Breast epithelium (tissue), 3 donors: ENCODE measurements at regions not wholly inside any gene's neighbourhood (a gene's known extent, or its start where the extent isn't known, plus 50 kb on each side); places are given as distances from the start of the nearest gene placed in this dataset.

ENCODE experiments used
- POLR2A ChIP-seq: fragments of 450-650 bp; IDR thresholded peaks from one replicate; pipeline ENCODE4 v1.6.1; 2016; ENCODE audit warnings: antibody characterized with exemption, mild to moderate bottlenecking, moderate library complexity
- POLR2AphosphoS5 ChIP-seq, 3 donors: sonication (generic); formaldehyde crosslinking; IDR thresholded peaks; one replicate each; pipeline ENCODE4 v1.6.1; 2017; ENCODE audit warnings: antibody characterized with exemption in 3 of 3
- TF ChIP-seq, protein P1 (sequence below), 3 donors: fragments of 450-650 bp; IDR thresholded peaks; one replicate each; pipeline ENCODE4 v1.5.1; 2016 to 2017; ENCODE audit warnings: antibody characterized with exemption in 3 of 3, mild to moderate bottlenecking in 3 of 3, moderate library complexity in 3 of 3

DNA sequence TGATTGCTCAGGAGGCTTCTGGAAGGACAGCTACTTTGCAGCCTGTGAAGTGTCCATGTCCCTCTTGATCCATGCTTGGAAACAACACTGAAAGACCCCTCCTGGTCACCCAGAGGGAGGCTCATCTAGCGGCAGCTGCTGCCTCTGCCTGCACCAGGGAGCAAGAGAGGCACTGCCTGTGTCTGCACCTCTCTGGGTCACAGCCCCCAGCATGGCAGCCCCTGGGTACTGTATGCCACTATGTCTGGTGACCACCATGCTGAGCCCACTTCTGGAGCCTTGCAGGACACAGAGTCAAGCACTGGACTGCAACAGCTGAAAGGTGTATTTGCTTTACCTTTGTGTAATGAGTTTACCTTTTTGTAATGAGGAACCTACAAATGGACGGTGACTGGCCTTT is 186.3 kb upstream of the MYT1L start:
- TF ChIP-seq, protein P1, sequence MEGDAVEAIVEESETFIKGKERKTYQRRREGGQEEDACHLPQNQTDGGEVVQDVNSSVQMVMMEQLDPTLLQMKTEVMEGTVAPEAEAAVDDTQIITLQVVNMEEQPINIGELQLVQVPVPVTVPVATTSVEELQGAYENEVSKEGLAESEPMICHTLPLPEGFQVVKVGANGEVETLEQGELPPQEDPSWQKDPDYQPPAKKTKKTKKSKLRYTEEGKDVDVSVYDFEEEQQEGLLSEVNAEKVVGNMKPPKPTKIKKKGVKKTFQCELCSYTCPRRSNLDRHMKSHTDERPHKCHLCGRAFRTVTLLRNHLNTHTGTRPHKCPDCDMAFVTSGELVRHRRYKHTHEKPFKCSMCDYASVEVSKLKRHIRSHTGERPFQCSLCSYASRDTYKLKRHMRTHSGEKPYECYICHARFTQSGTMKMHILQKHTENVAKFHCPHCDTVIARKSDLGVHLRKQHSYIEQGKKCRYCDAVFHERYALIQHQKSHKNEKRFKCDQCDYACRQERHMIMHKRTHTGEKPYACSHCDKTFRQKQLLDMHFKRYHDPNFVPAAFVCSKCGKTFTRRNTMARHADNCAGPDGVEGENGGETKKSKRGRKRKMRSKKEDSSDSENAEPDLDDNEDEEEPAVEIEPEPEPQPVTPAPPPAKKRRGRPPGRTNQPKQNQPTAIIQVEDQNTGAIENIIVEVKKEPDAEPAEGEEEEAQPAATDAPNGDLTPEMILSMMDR (IDR thresholded peaks at IDR 0.05) = no peak
- no peak for TF ChIP-seq POLR2AphosphoS5 (IDR thresholded peaks at IDR 0.05)
- TF ChIP-seq POLR2A = no peak
